Caki2 (cell line): ENCODE measurements at regions not wholly inside any gene's neighbourhood (a gene's known extent, or its start where the extent isn't known, plus 50 kb on each side); places are given as distances from the start of the nearest gene placed in this dataset.
A peak's percentile ranks its signal among the peaks of the same experiment; 100 is the strongest.

Experiments
- DNase-seq: peaks from one replicate; pipeline ENCODE4 v3.0.0-alpha.2; 2015; ENCODE audit warnings: low read depth
- in situ Hi-C: cut with HindIII; loops from 2 replicates; pipeline ENCODE4 v1.10.0; 2016; ENCODE audit warnings: low sequenced_read_pairs, low pct_unique_long_range_greater_than_20kb, mixed read lengths

GRCh38 chr3:65182682-65183081 lies 494.9 kb upstream of the ADAMTS9 start:
- no peak for DNase-seq
- in situ Hi-C loops, result no loop called here

GRCh38 chr3:65182085-65182484 lies 494.3 kb upstream of the ADAMTS9 start:
- no peak for DNase-seq
- in situ Hi-C loops, result no loop called here

- DNase-seq, result no peak
- in situ Hi-C loops, result no loop called here
Observed at GRCh38 chr3:65181391-65181871, 493.6 kb upstream of the ADAMTS9 start.

GRCh38 chr3:65178703-65179102 lies 490.9 kb upstream of the ADAMTS9 start:
- DNase-seq, result no peak
- in situ Hi-C loops, result no loop called here

- DNase-seq, result no peak
- in situ Hi-C loops, result no loop called here
Observed at GRCh38 chr3:65177960-65178376, 490.2 kb upstream of the ADAMTS9 start.

GRCh38 chr3:65174713-65175112 lies 486.9 kb upstream of the ADAMTS9 start:
- DNase-seq, result peak; percentile 3
- in situ Hi-C loops, result no loop called here

GRCh38 chr3:65173841-65174240 lies 486.0 kb upstream of the ADAMTS9 start:
- in situ Hi-C loops, result no loop called here
- DNase-seq, result no peak

- no peak for DNase-seq
- in situ Hi-C loops, result no loop called here
Observed at GRCh38 chr3:65172209-65172608, 484.4 kb upstream of the ADAMTS9 start.

- DNase-seq, result no peak
- in situ Hi-C loops, result no loop called here
Observed at GRCh38 chr3:65170390-65171042, 482.7 kb upstream of the ADAMTS9 start.

GRCh38 chr3:65169961-65170360 lies 482.2 kb upstream of the ADAMTS9 start:
- in situ Hi-C loops, result no loop called here
- DNase-seq, result no peak

- DNase-seq, result no peak
- in situ Hi-C loops, result no loop called here
Observed at GRCh38 chr3:65168547-65168946, 480.7 kb upstream of the ADAMTS9 start.

GRCh38 chr3:65166531-65166930 lies 478.7 kb upstream of the ADAMTS9 start:
- in situ Hi-C loops, result no loop called here

GRCh38 chr3:65158023-65158422 lies 470.2 kb upstream of the ADAMTS9 start:
- no peak for DNase-seq
- in situ Hi-C loops, result no loop called here

More at GRCh38 chr3:65166531-65166930, 478.7 kb upstream of the ADAMTS9 start:
- no peak for DNase-seq

GRCh38 chr3:65153850-65154512 lies 466.2 kb upstream of the ADAMTS9 start:
- in situ Hi-C loops, result no loop called here
- DNase-seq, result no peak

- in situ Hi-C loops, result no loop called here
- no peak for DNase-seq
Observed at GRCh38 chr3:65151666-65152065, 463.9 kb upstream of the ADAMTS9 start.

GRCh38 chr3:65149877-65150276 lies 462.1 kb upstream of the ADAMTS9 start:
- no peak for DNase-seq
- in situ Hi-C loops, result no loop called here

GRCh38 chr3:65148687-65149086 lies 460.9 kb upstream of the ADAMTS9 start:
- in situ Hi-C loops, result no loop called here

GRCh38 chr3:65146179-65146578 lies 458.4 kb upstream of the ADAMTS9 start:
- in situ Hi-C loops, result no loop called here
- DNase-seq, result no peak

More at GRCh38 chr3:65148687-65149086, 460.9 kb upstream of the ADAMTS9 start:
- no peak for DNase-seq

- in situ Hi-C loops, result no loop called here
- no peak for DNase-seq
Observed at GRCh38 chr3:65145680-65146079, 457.9 kb upstream of the ADAMTS9 start.
